SK-N-SH (cell line): ENCODE measurements at regions not wholly inside any gene's neighbourhood (a gene's known extent, or its start where the extent isn't known, plus 50 kb on each side); places are given as distances from the start of the nearest gene placed in this dataset.

ENCODE experiments used
- CTCF ChIA-PET: fragments of 300-600, 350-600 bp; formaldehyde crosslinking; extraction: SDS; loops from one replicate; lab custom pipeline; 2021; lab: Yijun Ruan, JAX
- POLR2A ChIA-PET: fragments of 350-600 bp; sonication (Branson Sonifier 250); formaldehyde crosslinking; extraction: SDS; loops from one replicate; lab custom pipeline; 2020; ENCODE audit warnings: antibody characterized with exemption, inconsistent platforms; lab: Yijun Ruan, JAX
- DNase-seq: peaks from one replicate; pipeline ENCODE4 v3.0.0; 2012
- H2AFZ ChIP-seq: fragments of 200-600 bp; sonication (generic); 2 replicates; pipeline ENCODE4 v1.8.1; 2016; ENCODE audit warnings: antibody characterized with exemption, mild to moderate bottlenecking, low read depth
- H3F3A ChIP-seq: fragments of 200-600 bp; sonication (generic); replicated peaks from 2 replicates; pipeline ENCODE3; 2016; ENCODE audit warnings: antibody characterized with exemption, mild to moderate bottlenecking; ENCODE audit not compliant: insufficient read depth
- H3K27ac ChIP-seq, 2 experiments: fragments of 200-500 bp in 1 of 2; fragments of 200-600 bp in 1 of 2; sonication (Bioruptor generic) in 1 of 2; sonication (generic), shearing (Covaris generic) in 1 of 2; 2 replicates each; pipeline versions ENCODE4 v1.5.1 to v1.6.1; 2014 to 2016; ENCODE audit warnings: low read depth in 2 of 2, inconsistent platforms in 1 of 2, low read length in 1 of 2, mild to moderate bottlenecking in 1 of 2, mixed read lengths in 1 of 2
- H3K27me3 ChIP-seq: fragments of 200-600 bp; sonication (generic), shearing (Covaris generic); 2 replicates; pipeline ENCODE4 v1.6.1; 2016; ENCODE audit warnings: mixed run types; ENCODE audit not compliant: insufficient read depth
- H3K36me3 ChIP-seq, 2 experiments: fragments of 200-500 bp in 1 of 2; fragments of 200-600 bp in 1 of 2; sonication (Bioruptor generic) in 1 of 2; sonication (generic) in 1 of 2; replicated peaks in 1 of 2; 2 replicates each; pipeline versions ENCODE3 to v1.5.1; 2014 to 2016; ENCODE audit warnings: low read length in 1 of 2, mild to moderate bottlenecking in 1 of 2; ENCODE audit not compliant: insufficient read depth in 2 of 2, control insufficient read depth in 1 of 2
- H3K4me1 ChIP-seq, 2 experiments: fragments of 200-500 bp in 1 of 2; fragments of 200-600 bp in 1 of 2; sonication (Bioruptor generic) in 1 of 2; sonication (generic), shearing (Covaris generic) in 1 of 2; 2 replicates each; pipeline versions ENCODE4 v1.5.1 to v1.6.1; 2014 to 2016; ENCODE audit warnings: low read depth in 1 of 2, low read length in 1 of 2, mixed run types in 1 of 2; ENCODE audit not compliant: insufficient read depth in 2 of 2, control insufficient read depth in 1 of 2
- H3K4me2 ChIP-seq: fragments of 200-600 bp; sonication (generic), shearing (Covaris generic); 2 replicates; pipeline ENCODE4 v1.6.1; 2017; ENCODE audit warnings: mixed run types
- H3K4me3 ChIP-seq, 2 experiments: fragments of 200-500 bp in 1 of 2; fragments of 200-600 bp in 1 of 2; sonication (Bioruptor generic) in 1 of 2; sonication (generic), shearing (Covaris generic) in 1 of 2; 2 replicates each; pipeline versions ENCODE4 v1.5.1 to v1.8.1; 2014 to 2016; ENCODE audit warnings: low read depth in 2 of 2, inconsistent platforms in 1 of 2, low read length in 1 of 2, mild to moderate bottlenecking in 1 of 2, mixed read lengths in 1 of 2, moderate library complexity in 1 of 2
- H3K79me2 ChIP-seq: fragments of 200-600 bp; sonication (generic); 2 replicates; pipeline ENCODE4 v1.8.1; 2017; ENCODE audit warnings: mild to moderate bottlenecking; ENCODE audit not compliant: insufficient read depth
- H3K9ac ChIP-seq: fragments of 200-600 bp; sonication (generic); 2 replicates; pipeline ENCODE4 v1.6.1; 2017; ENCODE audit warnings: mixed run types
- H3K9me2 ChIP-seq: fragments of 200-600 bp; sonication (generic); 2 replicates; pipeline ENCODE4 v1.6.1; 2017; ENCODE audit warnings: mixed run types
- H3K9me3 ChIP-seq: fragments of 200-600 bp; sonication (generic); 2 replicates; pipeline ENCODE4 v1.6.1; 2017; ENCODE audit warnings: mixed run types, mild to moderate bottlenecking, moderate library complexity
- H4K20me1 ChIP-seq: fragments of 200-600 bp; sonication (generic); 2 replicates; pipeline ENCODE4 v1.6.1; 2017; ENCODE audit warnings: mild to moderate bottlenecking, mixed run types; ENCODE audit not compliant: insufficient read depth
- CHD2 ChIP-seq: fragments of 150-350 bp; IDR thresholded peaks from 2 replicates; pipeline ENCODE4 v1.6.1; 2018; ENCODE audit warnings: low read length; ENCODE audit not compliant: partially characterized antibody
- EP300 ChIP-seq, 2 experiments: IDR thresholded peaks; 2 replicates each; pipeline versions ENCODE4 v1.4.0 to v1.6.1; 2012; ENCODE audit warnings: borderline replicate concordance in 1 of 2, low read depth in 1 of 2, low read length in 1 of 2
- FOSL2 ChIP-seq: IDR thresholded peaks from 2 replicates; pipeline ENCODE4 v1.4.0; 2012; ENCODE audit warnings: low read depth, mild to moderate bottlenecking, moderate library complexity, borderline replicate concordance
- FOXJ3 ChIP-seq: sonication (generic); formaldehyde crosslinking; IDR thresholded peaks from 2 replicates; pipeline ENCODE4 v1.5.1; 2020; ENCODE audit warnings: mild to moderate bottlenecking, missing genetic modification reagents
- GABPA ChIP-seq: IDR thresholded peaks from 2 replicates; pipeline ENCODE4 v1.4.0; 2012; ENCODE audit warnings: low read depth, mild to moderate bottlenecking
- GATA2 ChIP-seq: sonication (generic); formaldehyde crosslinking; IDR thresholded peaks from 2 replicates; pipeline ENCODE4 v1.5.0; 2020; ENCODE audit warnings: mild to moderate bottlenecking, missing genetic modification reagents
- IRF3 ChIP-seq: fragments of 150-350 bp; IDR thresholded peaks from 2 replicates; pipeline ENCODE4 v1.6.1; 2016; ENCODE audit warnings: mild to moderate bottlenecking, low read depth, low read length
- JUND ChIP-seq: IDR thresholded peaks from 2 replicates; pipeline ENCODE4 v1.4.0; 2012
- MAX ChIP-seq: IDR thresholded peaks from 2 replicates; pipeline ENCODE4 v1.4.0; 2012; ENCODE audit warnings: low read depth
- MEF2A ChIP-seq: IDR thresholded peaks from 2 replicates; pipeline ENCODE4 v1.4.0; 2012; ENCODE audit warnings: low read depth, borderline replicate concordance
- NFIC ChIP-seq: IDR thresholded peaks from 2 replicates; pipeline ENCODE4 v1.4.0; 2012; ENCODE audit warnings: borderline replicate concordance
- PBX3 ChIP-seq: IDR thresholded peaks from 2 replicates; pipeline ENCODE4; 2012
- RAD21 ChIP-seq: IDR thresholded peaks from 2 replicates; pipeline ENCODE4 v1.6.1; 2012; ENCODE audit warnings: mild to moderate bottlenecking, low read length
- RXRA ChIP-seq: IDR thresholded peaks from 2 replicates; pipeline ENCODE4 v1.4.0; 2012; ENCODE audit warnings: low read depth, mild to moderate bottlenecking, borderline replicate concordance
- TCF12 ChIP-seq: IDR thresholded peaks from 2 replicates; pipeline ENCODE4 v1.4.0; 2012
- USF1 ChIP-seq: IDR thresholded peaks from 2 replicates; pipeline ENCODE4 v1.4.0; 2012; ENCODE audit warnings: low read depth, borderline replicate concordance
- USF2 ChIP-seq: fragments of 150-350 bp; IDR thresholded peaks from 2 replicates; pipeline ENCODE4 v1.6.1; 2017; ENCODE audit warnings: antibody characterized with exemption, low read length, low read depth, borderline replicate concordance
- YY1 ChIP-seq: IDR thresholded peaks from 2 replicates; pipeline ENCODE4 v1.4.0; 2012; ENCODE audit warnings: low read depth, mild to moderate bottlenecking
- ZBTB33 ChIP-seq: IDR thresholded peaks from 2 replicates; pipeline ENCODE4 v1.4.0; 2012; ENCODE audit warnings: low read depth, borderline replicate concordance
- WGBS: methylation state at CpG from one replicate; pipeline ENCODE4 v1.1.6; 2017; ENCODE audit warnings: low lambda C conversion rate; 5-methylcytosine and 5-hydroxymethylcytosine counted together

- no peak overlapping the region for H3K27ac ChIP-seq
- DNase-seq, result no peak
- no peaks in the 10 kb centered on the region for H4K20me1 ChIP-seq
- no peak overlapping the region for H2AFZ ChIP-seq
- H3K4me2 ChIP-seq, result no peak overlapping the region
- POLR2A ChIA-PET, result no interaction called here
- H3K4me1 ChIP-seq, result peaks cover 0 to 3% of the 10 kb centered on the region in 2 experiments; a peak in 2 of 4 replicates
- no peaks in the 10 kb centered on the region for H3K79me2 ChIP-seq
- H3K27me3 ChIP-seq, result peaks cover 6% of the 10 kb centered on the region; the same call in 1 of the 2 replicates
- H3K9ac ChIP-seq, result no peak overlapping the region
- H3K9me3 ChIP-seq, result no peaks in the 10 kb centered on the region
- no peak for TF ChIP-seq GATA2
- TF ChIP-seq RXRA, result no peak
- TF ChIP-seq NFIC, result no peak
- no peak for TF ChIP-seq YY1
- no peak for TF ChIP-seq CHD2
- no peak for TF ChIP-seq GABPA
- TF ChIP-seq USF2, result no peak
- H3K9me2 ChIP-seq, result no peaks in the 10 kb centered on the region
- CTCF ChIA-PET, result no interaction called here
- WGBS, result 67% methylated on average over 5 of the region's 5 CpGs
- H3K36me3 ChIP-seq, result no peaks in the 10 kb centered on the region
- no peak overlapping the region for H3K4me3 ChIP-seq
- H3F3A ChIP-seq, result no peaks in the 10 kb centered on the region
Observed at GRCh38 chr6:28632326-28632851, 106.7 kb downstream of the GPX5 start.

- ChIA-PET POLR2A (no interaction called here), CTCF (interaction anchor here (0.7 kb wide), 1 partner anchor 23 kb away, joined by 4 read pairs; no protein-coding TSS in a partner anchor)
- H3K9me3 ChIP-seq, result no peaks in the 10 kb centered on the region
- no peak for DNase-seq
- no peaks in the 10 kb centered on the region for H3F3A ChIP-seq
- no peaks in the 10 kb centered on the region for H3K79me2 ChIP-seq
- H3K9ac ChIP-seq, result no peak overlapping the region
- 87% methylated on average over 27 of the region's 28 CpGs for WGBS
- H2AFZ ChIP-seq, result no peak overlapping the region
- no peaks in the 10 kb centered on the region for H3K36me3 ChIP-seq
- peaks cover 6% of the 10 kb centered on the region; the same call in 1 of the 2 replicates for H3K27me3 ChIP-seq
- H3K4me1 ChIP-seq, result peaks cover 0 to 3% of the 10 kb centered on the region in 2 experiments; a peak in 2 of 4 replicates
- no peak overlapping the region for H3K27ac ChIP-seq
- H3K4me2 ChIP-seq, result no peak overlapping the region
- H3K9me2 ChIP-seq, result no peaks in the 10 kb centered on the region
- no peaks in the 10 kb centered on the region for H4K20me1 ChIP-seq
- no peak overlapping the region for H3K4me3 ChIP-seq
- no peak for TF ChIP-seq PBX3
- TF ChIP-seq EP300 (IDR thresholded peaks at IDR 0.05; ENCODE audit: borderline replicate concordance in 1 of 2, low read depth in 1 of 2, low read length in 1 of 2), result no peak
- no peak for TF ChIP-seq RAD21
- TF ChIP-seq IRF3, result no peak
- no peak for TF ChIP-seq MEF2A
- no peak for TF ChIP-seq FOXJ3 (CRISPR knock-in tag)
- no peak for TF ChIP-seq FOSL2
- no peak for TF ChIP-seq ZBTB33
- TF ChIP-seq TCF12, result no peak
- no peak for TF ChIP-seq MAX
- TF ChIP-seq JUND, result no peak
- TF ChIP-seq USF1, result no peak
Observed at GRCh38 chr6:28633445-28634215, 107.9 kb downstream of the GPX5 start.
